AG04449 (cell line): ENCODE measurements at regions not wholly inside any gene's neighbourhood (a gene's known extent, or its start where the extent isn't known, plus 50 kb on each side); places are given as distances from the start of the nearest gene placed in this dataset.

Experiments used
- CTCF ChIA-PET: fragments of 350-600 bp; formaldehyde crosslinking; extraction: SDS; loops from one replicate; lab custom pipeline; 2021; ENCODE audit warnings: antibody characterized with exemption; lab: Yijun Ruan, JAX
- POLR2A ChIA-PET: fragments of 400-600, 350-600 bp; formaldehyde crosslinking; extraction: SDS; loops from one replicate; lab custom pipeline; 2020; ENCODE audit warnings: antibody characterized with exemption, inconsistent platforms; lab: Yijun Ruan, JAX
- DNase-seq: peaks from one replicate; pipeline ENCODE4 v3.0.0-alpha.2; 2010; ENCODE audit warnings: low read depth, low spot score
- H3K4me3 ChIP-seq: 2 replicates; pipeline ENCODE4 v1.5.1; 2011; ENCODE audit warnings: low read depth, mild to moderate bottlenecking, control low read depth, low read length
- CTCF ChIP-seq: IDR thresholded peaks from one replicate; pipeline ENCODE4 v1.5.1; 2011; ENCODE audit warnings: mild to moderate bottlenecking, moderate library complexity, low read length, control low read depth, inconsistent platforms; ENCODE audit not compliant: insufficient read depth; ENCODE audit errors: missing control alignments

GRCh38 chr9:88053856-88054501 lies 79.6 kb upstream of the CDK20 start:
- POLR2A ChIA-PET: no interaction called here
- H3K4me3 ChIP-seq: no peak overlapping the region
- DNase-seq: no peak
- CTCF ChIA-PET: interaction anchor here (1.4 kb wide), 1 partner anchor 8 kb away, joined by 4 read pairs; no protein-coding TSS in a partner anchor
- no peak for TF ChIP-seq CTCF

- ChIA-PET POLR2A (no interaction called here), CTCF (interaction anchor here (1.2 to 2.5 kb wide), 2 partner anchors 11 to 24 kb away, joined by 3 to 9 read pairs; no protein-coding TSS in a partner anchor)
- H3K4me3 ChIP-seq: no peak overlapping the region
- DNase-seq: no peak
- TF ChIP-seq CTCF: no peak
Measured at GRCh38 chr9:88052321-88052965, 78.1 kb upstream of the CDK20 start.

GRCh38 chr9:88051138-88051537 lies 76.8 kb upstream of the CDK20 start:
- ChIA-PET POLR2A (no interaction called here), CTCF (interaction anchor here (2.5 kb wide), 1 partner anchor 9 kb away, joined by 9 read pairs; no protein-coding TSS in a partner anchor)
- TF ChIP-seq CTCF: no peak
- no peak overlapping the region for H3K4me3 ChIP-seq
- no peak for DNase-seq

- TF ChIP-seq CTCF: no peak
- ChIA-PET CTCF (no interaction called here), POLR2A (no interaction called here)
- H3K4me3 ChIP-seq: no peak overlapping the region
- DNase-seq: no peak
Measured at GRCh38 chr9:88049677-88050307, 75.5 kb upstream of the CDK20 start.

GRCh38 chr9:88046542-88046941 lies 72.2 kb upstream of the CDK20 start:
- ChIA-PET POLR2A (no interaction called here), CTCF (no interaction called here)
- no peak for TF ChIP-seq CTCF
- H3K4me3 ChIP-seq: no peak overlapping the region
- no peak for DNase-seq

- no peak overlapping the region for H3K4me3 ChIP-seq
- CTCF ChIA-PET: no interaction called here
- DNase-seq: no peak
- POLR2A ChIA-PET: no interaction called here
- TF ChIP-seq CTCF: no peak
Measured at GRCh38 chr9:88045686-88046085, 71.4 kb upstream of the CDK20 start.
